Common myeloid progenitor, CD34-positive (primary cell): ENCODE measurements at regions not wholly inside any gene's neighbourhood (a gene's known extent, or its start where the extent isn't known, plus 50 kb on each side); places are given as distances from the start of the nearest gene placed in this dataset.

Experiments used
- CTCF ChIA-PET: fragments of 350-600 bp; sonication (Branson Sonifier 250); formaldehyde crosslinking; loops from one replicate; lab custom pipeline; 2021; ENCODE audit warnings: antibody characterized with exemption; lab: Charles Lee
- POLR2A ChIA-PET: fragments of 350-600 bp; sonication (Branson Sonifier 250); formaldehyde crosslinking; loops from one replicate; lab custom pipeline; 2021; ENCODE audit warnings: antibody characterized with exemption; lab: Charles Lee
- DNase-seq, 3 donors: peaks; one replicate each; pipeline versions ENCODE4 v3.0.0 to v3.0.0-alpha.2; 2013
- H3K27ac ChIP-seq, 2 experiments: 1 replicate in 1 of 2; 2 replicates in 1 of 2; pipeline ENCODE4 v1.7.0; 2013; ENCODE audit warnings: inconsistent platforms in 2 of 2, low read length in 2 of 2, mild to moderate bottlenecking in 2 of 2, low read depth in 1 of 2, moderate library complexity in 1 of 2; ENCODE audit not compliant: severe bottlenecking in 2 of 2, insufficient read depth in 1 of 2, poor library complexity in 1 of 2
- H3K27me3 ChIP-seq, 5 experiments: replicated peaks in 2 of 5; 1 replicate in 3 of 5; 2 replicates in 2 of 5; pipeline versions ENCODE4 v1.6.1 to v1.7.0; 2013; ENCODE audit warnings: low read length in 4 of 5, mild to moderate bottlenecking in 2 of 5, moderate library complexity in 2 of 5, inconsistent platforms in 1 of 5; ENCODE audit not compliant: insufficient read depth in 5 of 5, control insufficient read depth in 4 of 5
- H3K36me3 ChIP-seq, 4 experiments: 1 replicate in 2 of 4; 2 replicates in 2 of 4; pipeline versions ENCODE4 v1.6.1 to v1.7.0; 2013; ENCODE audit warnings: low read length in 3 of 4, control low read depth in 1 of 4, mild to moderate bottlenecking in 1 of 4; ENCODE audit not compliant: control insufficient read depth in 4 of 4, insufficient read depth in 4 of 4
- H3K4me1 ChIP-seq, 4 experiments: 1 replicate in 3 of 4; 2 replicates in 1 of 4; pipeline versions ENCODE4 v1.6.1 to v1.7.1; 2013; ENCODE audit warnings: low read length in 3 of 4, mild to moderate bottlenecking in 3 of 4, control low read depth in 1 of 4, inconsistent platforms in 1 of 4, moderate library complexity in 1 of 4; ENCODE audit not compliant: control insufficient read depth in 4 of 4, insufficient read depth in 4 of 4; ENCODE audit errors: control extremely low read depth in 1 of 4
- H3K4me3 ChIP-seq, 7 experiments: 1 replicate in 4 of 7; 2 replicates in 3 of 7; pipeline versions ENCODE4 v1.5.1 to v1.7.0; 2013; ENCODE audit warnings: mild to moderate bottlenecking in 7 of 7, low read length in 6 of 7, moderate library complexity in 6 of 7, inconsistent platforms in 2 of 7, low read depth in 2 of 7, control low read depth in 1 of 7; ENCODE audit not compliant: insufficient read depth in 4 of 7, control insufficient read depth in 1 of 7; ENCODE audit errors: extremely low read depth in 1 of 7
- H3K9me3 ChIP-seq, 5 experiments: 1 replicate in 4 of 5; 2 replicates in 1 of 5; pipeline versions ENCODE4 v1.6.1 to v1.7.1; 2013; ENCODE audit warnings: low read length in 4 of 5, mild to moderate bottlenecking in 2 of 5, inconsistent platforms in 1 of 5, low read depth in 1 of 5, moderate library complexity in 1 of 5; ENCODE audit not compliant: control insufficient read depth in 4 of 5, insufficient read depth in 2 of 5; ENCODE audit errors: control extremely low read depth in 1 of 5
- WGBS: methylation state at CpG from one replicate; pipeline ENCODE4 v1.1.5; 2013; ENCODE audit not compliant: insufficient coverage; 5-methylcytosine and 5-hydroxymethylcytosine counted together

DNA sequence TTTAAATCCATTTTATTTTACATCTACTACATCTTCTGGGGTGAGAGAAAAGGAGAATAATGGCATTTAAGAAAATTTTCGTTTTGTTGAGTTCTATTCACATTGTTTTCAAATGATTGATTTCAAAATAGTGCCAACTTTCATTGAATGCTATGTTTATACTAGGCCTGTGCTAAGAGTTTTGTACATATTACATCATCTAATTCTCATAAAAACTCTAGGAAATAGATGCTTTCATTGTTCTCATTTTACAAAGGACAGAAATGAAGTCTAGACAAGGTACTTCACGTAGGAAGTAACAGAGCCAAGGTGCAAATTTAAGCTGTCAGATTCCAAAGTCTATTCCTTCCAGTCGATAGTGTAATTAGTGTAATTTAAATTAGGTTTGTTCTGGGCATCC, 402.8 kb upstream of the UBE2E3 start:
- DNase-seq = no peak
- Histone ChIP-seq H3K9me3 (no peaks in the 10 kb centered on the region), H3K4me3 (no peak overlapping the region), H3K4me1 (no peaks in the 10 kb centered on the region), H3K27ac (no peak overlapping the region), H3K36me3 (no peaks in the 10 kb centered on the region), H3K27me3 (no peaks in the 10 kb centered on the region)
- 100% methylated on average over 1 of the region's 3 CpGs for WGBS
- ChIA-PET POLR2A (no interaction called here), CTCF (no interaction called here)

DNA sequence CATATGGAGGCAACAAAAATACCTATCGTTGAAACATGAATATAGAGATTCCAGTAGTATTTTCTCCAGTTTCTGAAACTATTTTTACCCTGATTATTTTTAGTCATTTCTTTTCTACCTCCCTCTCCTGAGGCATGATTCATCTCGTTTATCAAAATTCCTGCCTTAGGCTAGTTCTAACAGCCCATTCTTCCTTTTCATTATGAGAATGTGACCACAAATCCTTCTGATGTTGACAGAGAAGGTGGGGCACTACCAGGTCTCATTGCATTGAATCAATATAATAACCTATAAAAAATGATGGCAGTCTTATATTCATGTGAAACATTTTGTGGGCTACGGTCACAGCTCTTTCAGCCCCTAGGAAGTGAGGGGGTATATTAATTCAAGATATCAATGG, 406.5 kb upstream of the UBE2E3 start:
- WGBS = no CpG with 5 or more reads among the region's 3 CpGs
- ChIA-PET POLR2A (no interaction called here), CTCF (no interaction called here)
- no peak overlapping the region for H3K27ac ChIP-seq
- no peaks in the 10 kb centered on the region for H3K27me3 ChIP-seq
- no peak for DNase-seq
- H3K36me3 ChIP-seq = no peaks in the 10 kb centered on the region
- H3K4me3 ChIP-seq = no peak overlapping the region
- no peaks in the 10 kb centered on the region for H3K9me3 ChIP-seq
- H3K4me1 ChIP-seq = no peaks in the 10 kb centered on the region

DNA sequence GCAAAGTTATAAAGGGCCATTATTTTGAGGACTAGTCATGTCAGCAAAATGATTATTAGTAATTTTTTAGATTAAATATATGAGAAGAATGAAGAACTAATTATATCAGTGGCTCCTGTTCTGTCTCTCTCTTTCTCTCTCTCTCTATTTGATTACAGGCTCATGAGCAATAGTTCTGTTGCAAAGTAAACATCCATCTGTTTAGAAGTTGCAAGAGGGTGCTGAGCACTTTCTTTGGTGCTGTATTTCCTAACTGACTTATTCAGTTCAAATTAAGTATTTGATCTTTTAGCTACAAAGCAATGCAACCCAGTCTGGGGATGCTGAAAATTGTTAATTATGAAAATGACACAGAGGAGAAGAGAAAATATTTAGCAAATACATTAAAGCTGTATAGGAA, 408.1 kb upstream of the UBE2E3 start:
- POLR2A ChIA-PET = no interaction called here

DNA sequence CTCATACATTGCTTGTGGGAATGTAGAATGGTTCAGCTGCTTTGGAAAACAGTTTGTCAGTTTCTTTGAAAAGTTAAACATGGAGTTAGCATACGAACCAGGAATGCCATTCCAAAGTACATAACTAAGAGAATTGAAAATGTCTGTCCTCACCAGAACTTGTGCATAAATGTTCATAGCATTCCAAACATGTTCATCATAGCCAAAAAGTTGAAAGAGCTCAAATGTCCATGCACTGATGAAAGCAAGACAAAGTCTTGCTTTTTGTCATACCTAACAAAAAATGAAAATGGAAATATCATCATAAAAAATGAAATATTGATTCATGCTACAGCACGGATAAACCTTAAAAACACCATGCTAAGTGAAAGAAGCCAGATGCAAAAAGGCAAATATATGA, 408.8 kb upstream of the UBE2E3 start:
- Histone ChIP-seq H3K4me3 (no peak overlapping the region), H3K36me3 (no peaks in the 10 kb centered on the region), H3K27me3 (no peaks in the 10 kb centered on the region), H3K9me3 (no peaks in the 10 kb centered on the region), H3K4me1 (no peaks in the 10 kb centered on the region), H3K27ac (no peak overlapping the region)
- POLR2A ChIA-PET = no interaction called here
- CTCF ChIA-PET = interaction anchor here (0.6 kb wide), 1 partner anchor 556 kb away, joined by 3 read pairs; no protein-coding TSS in a partner anchor
- no CpG with 5 or more reads among the region's 2 CpGs for WGBS
- DNase-seq = no peak

More for the DNA sequence above, 408.1 kb upstream of the UBE2E3 start:
- H3K27me3 ChIP-seq = no peaks in the 10 kb centered on the region
- no peak overlapping the region for H3K4me3 ChIP-seq
- no peak overlapping the region for H3K27ac ChIP-seq
- no peaks in the 10 kb centered on the region for H3K4me1 ChIP-seq
- no peak for DNase-seq
- no peaks in the 10 kb centered on the region for H3K36me3 ChIP-seq
- no peaks in the 10 kb centered on the region for H3K9me3 ChIP-seq
- CTCF ChIA-PET = interaction anchor here (0.6 kb wide), 1 partner anchor 557 kb away, joined by 3 read pairs; no protein-coding TSS in a partner anchor

DNA sequence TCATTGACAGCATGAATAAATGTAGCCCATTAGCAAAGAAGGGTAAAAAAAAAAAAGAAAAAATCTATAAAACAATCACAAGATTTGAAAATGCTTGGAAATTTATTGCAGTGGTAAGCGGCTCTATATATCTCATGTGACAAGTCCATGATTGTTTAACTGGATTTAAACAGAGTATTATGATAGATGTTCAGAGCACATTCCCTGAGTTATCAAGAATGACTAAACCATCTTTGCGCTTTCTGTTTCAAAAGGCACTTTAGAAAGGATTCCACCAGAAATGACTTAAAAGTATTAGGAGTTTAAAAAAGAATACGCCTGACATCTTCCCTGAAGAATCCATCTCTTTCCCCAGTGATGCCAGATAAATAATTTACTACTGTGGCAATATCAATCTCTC, 409.5 kb upstream of the UBE2E3 start:
- DNase-seq = no peak
- CTCF ChIA-PET = no interaction called here
- H3K27ac ChIP-seq = no peak overlapping the region
- no peaks in the 10 kb centered on the region for H3K36me3 ChIP-seq
- POLR2A ChIA-PET = no interaction called here
- no peaks in the 10 kb centered on the region for H3K4me1 ChIP-seq
- H3K27me3 ChIP-seq = no peaks in the 10 kb centered on the region
- WGBS = 100% methylated on average over 1 of the region's 3 CpGs
- no peaks in the 10 kb centered on the region for H3K9me3 ChIP-seq
- H3K4me3 ChIP-seq = no peak overlapping the region

DNA sequence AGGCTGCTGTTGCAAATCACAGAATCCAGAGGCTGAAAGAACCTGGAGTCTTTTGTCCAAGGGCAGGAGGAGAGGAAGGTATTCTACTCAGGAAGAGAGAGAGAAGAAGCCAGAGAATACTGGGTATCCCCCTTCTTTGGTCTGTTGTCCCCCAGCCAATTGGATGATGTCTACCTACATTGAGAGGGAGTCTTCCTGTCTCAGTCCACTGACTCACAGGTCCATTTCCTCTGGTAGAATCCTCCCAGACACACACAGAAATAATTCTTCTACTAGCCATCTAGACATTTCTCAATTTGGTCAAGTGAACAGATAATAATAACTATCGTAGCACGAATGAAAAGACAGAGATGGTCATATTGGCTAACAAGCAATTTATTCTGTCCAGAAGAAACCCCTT, 416.4 kb upstream of the UBE2E3 start:
- ChIA-PET CTCF (interaction anchor here (0.6 kb wide), 1 partner anchor 32 kb away, joined by 3 read pairs; no protein-coding TSS in a partner anchor), POLR2A (no interaction called here)
- no peaks in the 10 kb centered on the region for H3K27me3 ChIP-seq
- WGBS = no CpG with 5 or more reads among the region's 2 CpGs
- H3K9me3 ChIP-seq = no peaks in the 10 kb centered on the region
- H3K36me3 ChIP-seq = no peaks in the 10 kb centered on the region
- no peak overlapping the region for H3K4me3 ChIP-seq
- no peak overlapping the region for H3K27ac ChIP-seq
- H3K4me1 ChIP-seq = peaks cover 0 to 14% (median 0%) of the 10 kb centered on the region in 4 experiments
- DNase-seq = no peak

DNA sequence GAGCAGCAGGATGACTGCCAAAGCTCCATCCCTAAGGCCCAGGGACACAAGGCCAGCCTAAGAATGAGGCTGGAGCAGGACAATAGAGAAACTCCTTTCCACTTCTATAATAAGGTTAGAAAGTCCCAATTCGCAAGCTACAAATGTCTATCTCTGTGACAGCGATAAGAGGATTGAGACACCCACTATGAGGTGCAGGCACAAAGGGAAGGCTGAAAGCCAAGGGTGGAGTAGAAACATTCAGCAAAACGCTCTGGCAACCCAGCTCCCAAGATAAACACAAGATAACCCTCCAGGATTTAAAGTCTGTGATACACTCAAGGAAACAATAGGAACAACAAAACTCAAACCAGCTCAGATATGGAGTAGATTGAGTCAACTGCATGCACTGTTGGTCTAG, 418.0 kb upstream of the UBE2E3 start:
- H3K27me3 ChIP-seq = no peaks in the 10 kb centered on the region
- H3K4me3 ChIP-seq = no peak overlapping the region
- 92% methylated on average over 2 of the region's 3 CpGs for WGBS
- ChIA-PET POLR2A (no interaction called here), CTCF (no interaction called here)
- no peak for DNase-seq
- peaks cover 0 to 14% (median 0%) of the 10 kb centered on the region in 4 experiments for H3K4me1 ChIP-seq
- H3K36me3 ChIP-seq = no peaks in the 10 kb centered on the region
- no peaks in the 10 kb centered on the region for H3K9me3 ChIP-seq
- H3K27ac ChIP-seq = no peak overlapping the region
